Inflammatory macrophage treated with lipopolysaccharide for 4 hours (primary cell): ENCODE measurements at regions not wholly inside any gene's neighbourhood (a gene's known extent, or its start where the extent isn't known, plus 50 kb on each side); places are given as distances from the start of the nearest gene placed in this dataset.
A peak's percentile ranks its signal among the peaks of the same experiment; 100 is the strongest.

Experiments used
- DNase-seq: peaks from one replicate; pipeline ENCODE4 v3.0.0-alpha.2; 2020

GRCh38 chr1:219120624-219121544, 52.8 kb upstream of the LYPLAL1 start:
- peak; percentile 82 for DNase-seq

- DNase-seq = no peak
Observed at GRCh38 chr1:219121679-219122078, 52.0 kb upstream of the LYPLAL1 start.

GRCh38 chr1:219123036-219123435, 50.6 kb upstream of the LYPLAL1 start:
- peak; percentile 23 for DNase-seq
